Liver (tissue), 3 donors: ENCODE measurements at regions not wholly inside any gene's neighbourhood (a gene's known extent, or its start where the extent isn't known, plus 50 kb on each side); places are given as distances from the start of the nearest gene placed in this dataset.

Experiments
- EGR1 ChIP-seq, 2 donors: IDR thresholded peaks; 2 replicates each; pipeline ENCODE4 v1.6.1; 2016 to 2018; ENCODE audit warnings: antibody characterized with exemption in 2 of 2, low read depth in 2 of 2
- FOXA1 ChIP-seq: IDR thresholded peaks from 2 replicates; pipeline ENCODE4 v1.6.1; 2016; ENCODE audit warnings: antibody characterized with exemption
- FOXA2 ChIP-seq: IDR thresholded peaks from 2 replicates; pipeline ENCODE4 v1.6.1; 2016; ENCODE audit warnings: antibody characterized with exemption
- JUND ChIP-seq, 2 donors: IDR thresholded peaks; 2 replicates each; pipeline ENCODE4 v1.6.1; 2016; ENCODE audit warnings: antibody characterized with exemption in 2 of 2
- SP1 ChIP-seq: IDR thresholded peaks from 2 replicates; pipeline ENCODE4 v1.6.1; 2018; ENCODE audit warnings: antibody characterized with exemption, mild to moderate bottlenecking
- YY1 ChIP-seq: IDR thresholded peaks from 2 replicates; pipeline ENCODE4 v1.6.1; 2016; ENCODE audit warnings: antibody characterized with exemption, mild to moderate bottlenecking
- TF ChIP-seq, protein P1 (sequence below): fragments of 150-350 bp; IDR thresholded peaks from 2 replicates; pipeline ENCODE4 v1.5.1; 2017; ENCODE audit warnings: improper control_type of control experiment, low read depth, low read length; ENCODE audit not compliant: missing input control
- TF ChIP-seq, protein P2 (sequence below): IDR thresholded peaks from 2 replicates; pipeline ENCODE4 v1.6.1; 2016; ENCODE audit warnings: antibody characterized with exemption
- donor health status: healthy.
- donor health status: healthy.

DNA sequence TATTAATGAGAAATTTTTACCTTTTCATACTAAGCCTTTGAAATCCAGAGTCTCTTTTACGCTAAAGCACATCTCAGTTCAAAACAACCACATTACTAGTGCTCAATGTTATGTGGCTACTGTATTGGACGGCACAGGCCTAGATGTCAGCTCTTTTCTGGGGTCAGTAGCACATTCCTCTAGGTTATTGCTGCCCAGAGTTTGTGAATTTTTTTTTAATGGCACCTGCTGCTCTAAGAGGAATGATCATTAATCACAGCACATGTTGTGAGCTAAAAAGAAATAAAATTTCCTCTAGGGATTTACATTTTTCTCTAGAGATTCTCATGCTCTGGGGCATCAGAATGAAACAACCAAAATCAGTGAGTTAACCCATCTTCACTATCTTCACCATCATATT lies 436.8 kb upstream of the THBS1 start:
- TF ChIP-seq EGR1 (IDR thresholded peaks at IDR 0.05; ENCODE audit: low read depth in 2 of 2) (no peak), FOXA2 (no peak), JUND (IDR thresholded peaks at IDR 0.05) (no peak), SP1 (no peak), FOXA1 (no peak), YY1 (no peak)
- TF ChIP-seq, protein P1, sequence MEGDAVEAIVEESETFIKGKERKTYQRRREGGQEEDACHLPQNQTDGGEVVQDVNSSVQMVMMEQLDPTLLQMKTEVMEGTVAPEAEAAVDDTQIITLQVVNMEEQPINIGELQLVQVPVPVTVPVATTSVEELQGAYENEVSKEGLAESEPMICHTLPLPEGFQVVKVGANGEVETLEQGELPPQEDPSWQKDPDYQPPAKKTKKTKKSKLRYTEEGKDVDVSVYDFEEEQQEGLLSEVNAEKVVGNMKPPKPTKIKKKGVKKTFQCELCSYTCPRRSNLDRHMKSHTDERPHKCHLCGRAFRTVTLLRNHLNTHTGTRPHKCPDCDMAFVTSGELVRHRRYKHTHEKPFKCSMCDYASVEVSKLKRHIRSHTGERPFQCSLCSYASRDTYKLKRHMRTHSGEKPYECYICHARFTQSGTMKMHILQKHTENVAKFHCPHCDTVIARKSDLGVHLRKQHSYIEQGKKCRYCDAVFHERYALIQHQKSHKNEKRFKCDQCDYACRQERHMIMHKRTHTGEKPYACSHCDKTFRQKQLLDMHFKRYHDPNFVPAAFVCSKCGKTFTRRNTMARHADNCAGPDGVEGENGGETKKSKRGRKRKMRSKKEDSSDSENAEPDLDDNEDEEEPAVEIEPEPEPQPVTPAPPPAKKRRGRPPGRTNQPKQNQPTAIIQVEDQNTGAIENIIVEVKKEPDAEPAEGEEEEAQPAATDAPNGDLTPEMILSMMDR: no peak
- TF ChIP-seq, protein P2, sequence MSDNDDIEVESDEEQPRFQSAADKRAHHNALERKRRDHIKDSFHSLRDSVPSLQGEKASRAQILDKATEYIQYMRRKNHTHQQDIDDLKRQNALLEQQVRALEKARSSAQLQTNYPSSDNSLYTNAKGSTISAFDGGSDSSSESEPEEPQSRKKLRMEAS: no peak
